ENCODE measurements at regions not wholly inside any gene's neighbourhood (a gene's known extent, or its start where the extent isn't known, plus 50 kb on each side); places are given as distances from the start of the nearest gene placed in this dataset.
"Not testable (repeated sequence)": the region's sequence is repeated elsewhere in the genome, so short reads cannot be mapped to it uniquely, and the experiment has no call there.

DNA sequence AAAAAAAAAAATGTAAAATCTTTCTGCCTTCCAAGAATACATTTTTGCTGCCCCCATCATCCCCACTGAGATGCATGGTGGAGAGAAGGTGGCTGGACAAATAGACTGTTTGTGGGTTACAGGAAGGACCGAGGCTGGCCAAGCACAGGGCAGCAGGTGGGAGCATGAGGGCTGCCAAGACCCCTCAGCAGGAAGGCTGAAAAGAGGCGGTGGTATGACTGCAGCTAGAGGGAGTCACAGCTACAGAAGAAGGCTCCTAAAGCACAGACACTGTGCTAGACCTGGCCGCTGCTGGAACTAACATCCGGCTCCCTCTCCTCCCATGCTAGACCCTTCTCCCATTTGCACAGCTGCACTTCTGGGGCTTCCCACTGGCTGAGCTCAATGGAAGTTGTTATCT lies 289.6 kb downstream of the TCERG1L start:
- no peak for DNase-seq (ENCODE audit: low read depth)

DNA sequence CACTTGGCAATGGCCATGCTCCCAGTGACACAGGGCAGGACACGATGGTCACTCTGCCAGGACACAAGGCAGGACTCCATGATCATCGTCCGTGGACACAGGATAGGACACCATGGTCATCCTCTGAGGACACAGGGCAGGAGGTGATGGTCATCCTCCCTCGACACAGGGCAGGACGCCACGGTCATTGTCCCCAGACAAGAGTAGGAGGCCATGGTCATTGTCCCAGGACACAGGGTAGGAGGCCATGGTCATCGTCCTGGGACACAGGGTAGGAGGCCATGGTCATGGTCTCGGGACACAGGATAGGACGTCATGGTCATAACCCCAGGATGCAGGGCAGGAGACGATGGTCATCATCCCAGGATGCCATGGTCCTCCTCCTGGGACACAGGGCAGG lies 289.2 kb downstream of the TCERG1L start:
- DNase-seq (ENCODE audit: low read depth) = no peak

DNA sequence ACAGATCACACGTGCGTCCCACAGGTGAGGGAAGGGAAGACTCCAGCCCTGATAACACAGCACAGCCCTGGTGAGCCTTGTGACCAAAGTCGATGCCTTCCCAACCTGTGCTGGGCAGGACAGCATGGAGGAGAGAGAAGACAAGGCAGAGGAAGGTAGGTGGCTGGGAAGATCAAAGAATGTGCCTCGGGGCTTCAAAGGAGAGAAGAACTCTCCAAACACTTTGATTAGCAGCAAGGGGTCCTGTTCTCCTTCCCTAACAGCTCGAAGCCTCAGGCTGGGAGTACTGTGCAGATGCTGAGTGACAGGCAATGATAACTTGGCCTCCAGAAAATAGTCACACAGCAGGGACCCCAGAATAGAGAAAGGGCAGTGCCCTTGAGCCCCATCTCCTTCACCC lies 288.5 kb downstream of the TCERG1L start:
- no peak for DNase-seq (ENCODE audit: low read depth)

DNA sequence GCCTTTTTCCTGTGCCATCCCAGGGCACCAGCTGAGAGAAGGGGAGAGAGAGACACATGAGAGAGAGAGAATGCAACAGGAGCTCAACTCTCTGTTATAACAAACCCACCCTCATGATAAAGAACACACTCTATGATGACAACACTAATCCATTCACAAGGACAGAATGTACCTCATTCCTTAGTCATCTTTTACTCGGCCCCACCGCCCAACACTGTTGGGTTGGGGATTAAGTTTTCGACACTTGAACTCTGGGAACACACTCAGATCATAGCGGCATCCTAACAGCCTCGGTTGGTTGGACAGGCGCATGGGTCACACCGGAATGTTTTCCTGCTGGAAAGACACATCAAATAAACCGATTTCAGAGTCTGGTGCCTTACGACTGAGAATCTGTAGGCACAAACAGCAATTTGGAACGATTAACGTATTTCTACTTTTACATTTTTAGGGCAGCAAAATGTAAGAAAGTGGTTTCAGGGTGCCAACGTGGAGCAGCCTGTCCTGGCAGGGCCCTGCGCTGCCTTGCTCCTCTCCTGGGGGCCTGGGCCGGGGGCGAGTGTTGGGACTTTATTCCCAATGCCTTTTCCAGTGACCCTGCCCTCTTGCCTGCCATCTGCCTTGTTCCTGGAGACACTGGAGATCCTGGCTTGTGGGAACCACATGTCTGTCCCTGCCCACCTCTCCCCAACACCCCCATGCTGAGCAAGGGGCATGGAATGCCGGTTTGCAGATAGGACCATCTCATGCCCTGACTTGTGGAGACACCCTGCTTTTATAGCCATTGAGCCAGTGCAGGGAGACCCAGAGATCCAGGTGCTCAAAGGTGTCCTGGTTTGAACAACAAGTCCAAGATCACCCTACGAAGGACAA lies 287.0 kb downstream of the TCERG1L start:
- no peak for DNase-seq (ENCODE audit: low read depth)

DNA sequence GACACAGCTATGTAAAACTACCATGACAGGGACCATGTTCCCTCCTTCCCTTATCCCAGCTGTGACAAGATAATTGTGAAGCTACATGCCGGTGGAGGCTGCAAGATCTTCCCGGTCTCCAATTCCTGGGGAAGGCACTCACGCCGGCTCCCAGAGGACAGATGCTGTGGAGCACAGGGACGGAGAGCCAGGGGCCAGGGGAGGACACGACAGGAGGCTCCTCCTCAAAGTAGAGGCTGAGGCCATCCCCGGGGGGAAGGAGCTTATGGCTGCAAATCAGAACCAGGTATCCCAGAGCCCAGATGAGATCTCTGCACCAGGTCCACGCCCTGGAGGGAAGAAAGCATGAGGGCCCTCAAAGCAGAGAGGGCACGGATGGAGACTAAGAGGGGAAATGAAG lies 286.2 kb downstream of the TCERG1L start:
- no peak for DNase-seq (ENCODE audit: low read depth)

DNA sequence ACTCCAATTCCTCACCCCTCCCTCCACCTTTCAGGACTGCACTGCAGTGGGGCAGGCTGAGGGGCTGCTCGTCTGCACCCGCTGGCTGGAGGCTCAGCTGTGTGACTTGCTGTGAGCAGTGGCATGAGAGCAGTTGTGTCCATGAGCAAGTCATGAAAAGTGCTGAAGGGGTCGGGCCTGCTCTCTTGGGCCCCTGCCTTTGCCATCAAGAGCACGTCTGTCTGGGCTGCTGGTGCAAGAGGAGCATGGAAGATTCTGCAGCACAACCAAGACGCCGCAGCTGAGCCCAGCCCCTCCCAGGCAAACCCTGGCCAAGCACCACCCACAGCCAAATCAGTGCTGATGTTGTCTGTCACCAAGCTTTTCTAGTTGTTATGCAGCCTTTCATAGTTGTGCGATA lies 284.3 kb downstream of the TCERG1L start:
- DNase-seq (ENCODE audit: low read depth) = no peak

DNA sequence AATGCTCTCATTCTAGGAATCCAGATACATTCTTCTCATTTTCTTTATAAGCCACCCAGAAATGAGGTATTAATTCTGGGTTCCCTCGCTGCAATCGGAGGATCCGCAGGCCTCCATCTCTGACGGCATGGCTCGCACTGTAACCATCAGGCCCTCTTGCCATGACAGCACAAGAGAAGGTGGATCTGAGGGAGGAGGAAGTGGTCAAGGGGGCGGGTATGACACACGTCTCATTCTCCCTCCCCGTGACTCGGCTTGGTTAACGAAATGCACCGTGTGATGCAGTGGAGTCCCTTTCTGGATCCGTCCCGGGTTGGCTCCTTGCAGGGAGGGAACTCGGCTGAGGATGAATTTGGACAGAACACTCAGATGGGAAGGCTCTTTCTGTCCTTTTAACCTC lies 280.2 kb downstream of the TCERG1L start:
- no peak for DNase-seq (ENCODE audit: low read depth)

DNA sequence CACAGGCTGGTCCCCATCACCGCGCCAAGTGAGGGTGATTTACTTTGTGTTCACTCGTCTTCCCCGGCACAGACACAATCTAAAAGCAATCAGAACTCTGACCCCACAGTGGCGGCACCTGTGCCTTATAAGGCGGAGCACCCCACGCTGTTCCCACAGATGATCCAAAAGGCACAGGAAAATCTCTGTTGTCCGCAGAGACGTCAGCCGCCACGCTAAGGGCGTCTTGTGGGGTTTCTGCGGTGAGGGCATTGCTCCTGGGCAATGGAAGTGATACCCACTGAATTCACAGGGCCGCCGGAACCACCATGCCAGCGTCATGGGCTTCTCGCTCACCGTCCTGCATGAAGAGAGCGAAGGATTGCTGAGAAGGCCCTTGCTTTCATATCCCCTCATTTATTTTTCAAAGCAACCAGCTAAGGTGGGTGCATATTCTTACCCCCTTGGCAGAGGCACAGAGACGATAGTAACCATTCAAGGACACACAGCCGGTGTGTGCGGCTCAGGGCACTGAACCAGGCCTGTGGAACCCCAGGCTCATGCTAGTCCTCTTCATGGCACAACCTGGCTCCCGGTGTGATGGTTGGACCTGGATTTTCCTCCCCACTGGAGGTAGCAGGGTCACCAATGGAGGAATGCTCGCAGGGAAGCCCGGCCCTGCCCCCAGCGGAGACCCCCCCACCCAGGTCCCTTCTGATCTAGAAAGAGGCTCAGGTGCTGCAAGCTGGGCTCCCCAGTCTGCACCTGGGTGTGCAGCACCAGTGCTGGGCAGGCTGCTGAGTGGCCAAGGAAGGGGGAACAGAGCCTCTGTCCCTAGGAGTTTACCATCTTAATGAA lies 279.0 kb downstream of the TCERG1L start:
- no peak for DNase-seq (ENCODE audit: low read depth)

DNA sequence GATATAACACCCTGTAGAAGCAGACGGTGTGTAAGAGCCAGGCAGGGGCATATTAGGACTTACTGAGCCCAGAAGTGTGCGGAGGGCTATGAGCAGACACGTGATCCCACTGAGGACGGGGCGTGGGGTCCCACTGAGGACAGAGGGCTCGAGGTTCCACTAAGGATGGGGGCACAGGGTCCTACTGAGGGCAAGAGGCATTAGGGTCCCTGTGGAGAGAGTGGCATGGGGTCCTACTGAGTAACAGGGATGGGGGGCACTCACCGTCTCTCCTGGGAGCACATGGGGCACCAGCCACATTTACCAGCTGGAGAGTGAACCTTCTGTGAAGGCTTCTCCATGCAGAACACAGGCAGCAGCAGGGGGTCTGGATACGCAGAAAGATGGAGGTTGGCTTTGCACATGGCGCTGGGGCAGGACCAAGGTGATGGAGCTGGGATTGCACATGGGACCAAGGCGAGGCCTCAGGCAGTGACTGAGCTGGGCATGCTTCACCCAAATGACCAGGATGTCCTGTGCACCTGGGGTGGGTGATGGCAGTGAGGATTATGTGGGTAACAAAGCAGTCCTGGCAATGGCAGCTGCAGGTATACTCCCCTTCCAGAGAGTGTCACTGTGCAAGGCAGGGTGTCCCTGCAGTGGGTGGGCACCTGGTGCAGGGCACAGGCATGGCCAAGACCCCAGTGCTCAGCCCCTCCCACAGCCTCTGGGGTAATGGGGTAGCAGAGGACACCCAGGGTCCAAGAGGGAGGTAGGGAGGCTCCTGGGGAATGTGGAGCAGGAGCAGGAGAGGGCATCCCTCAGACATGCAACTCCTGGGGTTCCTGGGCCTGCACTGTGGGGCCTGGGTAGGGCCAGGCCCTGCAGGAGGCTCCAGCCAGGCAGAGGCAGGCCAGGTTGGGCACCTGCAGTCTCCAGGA lies 278.1 kb downstream of the TCERG1L start:
- DNase-seq (ENCODE audit: low read depth) = no peak

DNA sequence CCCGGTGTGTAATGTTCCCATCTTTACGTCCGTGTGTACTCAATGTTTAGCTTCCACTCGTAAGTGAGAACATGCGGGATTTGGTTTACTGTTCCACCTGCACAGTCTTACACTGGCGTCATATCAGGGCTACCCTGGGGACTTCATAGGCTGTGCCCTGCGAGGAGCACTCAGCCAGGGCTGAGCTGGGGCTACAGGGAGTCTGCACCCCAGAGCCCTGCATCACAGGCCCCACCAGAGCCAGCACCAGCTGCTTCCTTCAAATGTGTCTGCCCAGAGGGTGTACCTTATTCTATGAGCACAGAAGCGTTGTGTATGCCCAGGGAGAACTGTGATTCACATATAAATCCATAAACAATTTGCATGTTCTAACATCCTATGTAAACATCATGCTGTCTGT lies 277.1 kb downstream of the TCERG1L start:
- DNase-seq (ENCODE audit: low read depth) = no peak

DNA sequence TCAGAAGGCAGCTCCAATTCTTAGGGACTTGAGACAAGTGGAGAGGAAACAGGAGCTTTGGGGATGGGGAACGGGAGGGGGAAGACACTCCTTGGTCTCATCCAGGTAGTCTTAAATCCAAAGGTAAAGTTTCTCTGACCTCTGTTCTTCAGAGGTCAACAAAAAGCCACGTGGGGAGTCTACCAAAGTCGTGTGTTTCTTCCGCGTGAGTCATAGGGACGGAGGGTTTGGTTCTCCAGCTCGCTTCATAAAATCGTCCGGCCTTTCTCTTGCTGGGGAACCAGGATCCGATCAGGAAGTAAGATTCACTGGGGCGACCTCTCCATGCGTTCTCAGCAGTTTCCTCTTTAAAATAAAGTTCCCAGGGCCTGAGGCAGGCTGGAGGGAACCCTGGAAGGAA lies 275.7 kb downstream of the TCERG1L start:
- no peak for DNase-seq (ENCODE audit: low read depth)

DNA sequence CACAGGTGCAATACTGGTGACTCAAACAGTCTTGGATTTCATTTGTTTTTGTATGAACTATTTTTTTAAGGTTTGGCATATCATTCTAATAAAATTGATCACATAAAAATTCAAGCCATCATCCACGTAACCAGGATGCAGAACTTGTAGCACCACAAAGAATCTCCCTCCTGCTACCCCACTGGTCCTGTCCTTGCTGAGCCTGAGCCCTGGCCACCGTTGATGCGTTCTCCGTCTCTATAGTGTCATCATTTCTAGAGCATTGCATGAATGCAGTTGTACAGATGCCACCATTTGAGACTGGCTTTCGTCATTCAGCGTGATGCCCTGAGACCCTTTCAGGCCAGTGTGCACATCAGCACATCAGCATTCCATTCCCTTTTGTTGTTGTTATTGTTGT lies 273.5 kb downstream of the TCERG1L start:
- no peak for DNase-seq (ENCODE audit: low read depth)

DNA sequence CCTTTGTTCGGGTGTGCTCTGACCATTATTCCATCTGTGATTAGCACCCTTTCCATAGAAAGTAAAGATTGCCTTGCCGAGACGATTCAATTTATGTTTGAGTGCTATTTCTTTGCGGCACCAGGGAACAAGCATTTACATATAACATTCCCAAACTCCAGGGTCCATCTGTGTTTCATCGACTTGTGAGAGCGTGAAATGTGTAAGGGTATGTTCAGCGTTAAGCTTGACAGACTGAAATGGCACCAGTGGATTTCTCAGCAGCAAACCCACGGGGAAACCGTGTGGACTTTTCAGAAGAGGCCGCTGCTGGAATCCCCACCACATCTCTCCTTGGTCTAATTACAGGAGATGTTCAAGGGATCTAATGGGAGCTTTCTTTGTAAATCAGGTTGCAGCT lies 270.5 kb downstream of the TCERG1L start:
- DNase-seq (ENCODE audit: low read depth) = no peak

DNA sequence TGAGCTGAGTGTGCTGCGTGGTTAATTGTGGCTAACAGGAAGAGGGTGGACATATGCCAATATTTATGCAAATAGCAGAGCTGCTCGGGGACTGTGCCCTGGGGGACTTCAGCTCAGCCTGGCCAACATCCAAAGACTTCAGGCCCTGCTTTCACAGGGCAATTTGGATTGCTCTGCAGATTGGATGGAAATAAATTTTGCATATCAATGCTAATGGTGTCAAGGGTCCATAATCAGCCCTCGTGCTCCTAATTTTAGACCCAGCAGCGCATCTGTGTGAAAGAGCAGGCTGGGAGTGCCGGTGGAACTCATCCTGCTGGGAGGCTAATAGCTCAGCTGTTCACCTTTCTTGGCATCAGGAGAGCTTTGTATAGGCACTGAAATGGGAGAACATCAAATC lies 270.1 kb downstream of the TCERG1L start:
- DNase-seq (ENCODE audit: low read depth) = no peak

DNA sequence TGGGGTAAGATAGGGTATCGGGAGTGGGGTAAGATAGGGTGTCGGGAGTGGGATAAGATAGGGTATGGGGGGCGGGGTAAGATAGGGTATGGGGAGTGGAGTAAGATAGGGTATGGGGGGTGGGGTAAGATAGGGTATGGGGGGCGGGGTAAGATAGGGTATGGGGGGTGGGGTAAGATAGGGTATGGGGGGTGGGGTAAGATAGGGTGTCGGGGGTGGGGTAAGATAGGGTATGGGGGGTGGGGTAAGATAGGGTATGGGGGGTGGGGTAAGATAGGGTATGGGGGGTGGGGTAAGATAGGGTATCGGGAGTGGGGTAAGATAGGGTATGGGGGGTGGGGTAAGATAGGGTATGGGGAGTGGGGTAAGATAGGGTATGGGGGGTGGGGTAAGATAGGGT lies 269.5 kb downstream of the TCERG1L start:
- not testable (repeated sequence) for DNase-seq (ENCODE audit: low read depth)
